ENCODE measurements at regions not wholly inside any gene's neighbourhood (a gene's known extent, or its start where the extent isn't known, plus 50 kb on each side); places are given as distances from the start of the nearest gene placed in this dataset.
"Not testable (repeated sequence)": the region's sequence is repeated elsewhere in the genome, so short reads cannot be mapped to it uniquely, and the experiment has no call there.

DNA sequence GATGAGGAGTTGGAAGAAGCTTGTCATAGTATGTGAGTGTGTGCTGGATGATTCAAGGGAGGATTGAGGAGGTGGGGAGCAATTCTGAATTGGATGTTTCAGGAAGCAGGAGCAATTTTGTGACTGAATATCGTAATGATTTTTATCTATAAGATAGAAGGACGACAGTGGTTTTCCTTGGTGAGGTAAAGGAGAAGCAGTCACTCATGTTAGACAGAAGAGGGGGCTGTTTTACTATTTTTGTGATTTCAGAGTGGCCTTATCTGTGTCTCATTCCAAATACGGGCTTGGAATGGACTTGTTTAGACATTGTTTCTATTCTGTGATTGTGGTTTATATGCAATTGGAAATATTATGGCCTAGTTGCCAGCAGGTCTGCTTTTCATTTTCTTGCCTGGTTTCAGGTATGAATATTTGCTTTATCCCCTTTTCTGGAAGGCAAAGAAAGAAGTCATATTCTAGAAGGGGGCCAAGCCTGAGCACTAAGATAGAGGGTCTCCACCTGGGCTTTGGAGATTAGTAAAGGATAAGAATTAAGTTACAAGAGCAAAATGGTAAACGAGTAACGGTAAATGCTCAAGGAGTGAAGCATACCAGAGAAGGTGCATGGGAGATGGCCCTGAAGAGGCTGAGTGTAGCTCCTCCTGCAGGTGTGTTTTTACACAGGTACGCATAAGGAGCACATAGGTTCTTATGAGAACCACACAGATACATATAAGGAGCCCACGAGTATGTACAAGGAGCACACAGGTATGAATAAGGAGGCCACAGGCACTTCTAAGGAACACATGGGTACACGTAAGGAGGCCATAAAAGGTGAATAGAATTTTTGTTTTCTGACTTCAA, 124.6 kb upstream of the KCNAB1 start:
- peak; percentile 54 for DNase-seq

DNA sequence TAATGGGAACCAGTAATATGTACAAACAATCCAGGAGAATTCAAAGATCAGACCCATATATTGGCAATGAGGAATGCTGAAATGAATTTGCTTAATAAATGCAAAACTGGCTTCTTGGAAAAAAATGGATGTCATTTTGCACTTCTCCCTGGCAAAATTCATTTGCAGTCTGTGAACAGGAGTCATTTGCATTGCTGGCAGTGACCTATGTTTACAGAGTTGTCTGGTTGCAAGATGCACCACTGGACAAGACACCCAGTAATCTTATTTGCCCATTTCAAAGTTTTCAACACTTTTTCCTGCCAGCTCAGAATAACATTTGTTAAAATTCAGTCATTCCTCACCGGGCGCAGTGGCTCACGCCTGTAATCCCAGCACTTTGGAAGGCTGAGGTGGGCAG, 123.5 kb upstream of the KCNAB1 start:
- no peak for DNase-seq

GRCh38 chr3:155998173-155998572, 122.2 kb upstream of the KCNAB1 start:
- not testable (repeated sequence) for DNase-seq

DNA sequence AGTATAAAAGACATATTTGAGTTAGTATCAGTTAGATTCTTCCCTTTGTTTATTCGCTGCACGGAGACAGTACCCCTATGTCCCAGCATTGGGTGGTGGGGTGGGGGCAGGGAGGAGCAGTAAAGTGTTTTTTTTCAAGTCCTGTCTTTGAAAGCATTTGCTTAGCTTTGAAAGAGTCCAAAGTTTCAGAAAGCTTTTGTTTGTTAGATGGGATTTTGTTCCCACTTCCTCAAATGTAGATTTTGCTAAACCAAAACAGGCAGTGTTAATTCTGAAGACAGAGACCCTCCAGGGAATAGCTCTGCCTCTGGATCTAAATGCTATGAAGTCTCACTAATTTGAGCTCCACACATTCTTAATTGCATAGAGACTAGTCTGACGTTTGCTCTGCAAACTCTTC, 114.6 kb upstream of the KCNAB1 start:
- no peak for DNase-seq

GRCh38 chr3:156010829-156011228, 109.5 kb upstream of the KCNAB1 start:
- DNase-seq = no peak

- DNase-seq = no peak
Observed at GRCh38 chr3:156014489-156014888, 105.9 kb upstream of the KCNAB1 start.

- no peak for DNase-seq
Observed at GRCh38 chr3:156016902-156017301, 103.5 kb upstream of the KCNAB1 start.

DNA sequence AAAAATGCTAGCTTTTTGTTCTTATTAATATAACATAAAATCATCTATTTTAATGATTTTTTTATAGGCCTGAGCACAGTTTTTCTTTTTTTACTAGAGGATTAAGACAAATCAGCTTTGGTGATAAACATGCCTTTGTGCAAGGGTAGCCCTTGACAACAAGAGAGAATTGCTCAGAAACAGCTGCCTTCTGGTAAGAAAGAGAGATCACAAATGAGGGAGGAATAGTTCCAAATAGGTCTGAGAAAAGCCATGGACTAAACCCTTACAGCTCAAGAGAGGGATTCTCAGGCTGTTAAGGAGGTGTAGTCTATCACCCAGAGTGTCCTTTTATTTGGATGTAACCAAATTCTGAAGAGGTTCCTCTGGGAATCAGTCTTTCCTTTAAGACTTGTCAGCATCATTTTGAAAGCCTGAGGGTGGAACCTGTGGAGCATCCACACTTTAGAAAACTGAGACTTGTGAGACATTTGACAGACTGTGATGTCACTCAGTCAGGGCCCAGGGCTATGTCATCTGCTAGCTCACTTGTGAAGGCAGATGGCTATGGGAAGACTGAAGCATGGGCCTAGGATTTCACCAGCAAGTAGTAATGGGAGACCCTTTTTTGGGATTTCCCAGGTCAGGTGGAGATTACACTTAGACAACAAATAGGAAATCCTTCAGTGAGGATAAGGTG, 102.9 kb upstream of the KCNAB1 start:
- no peak for DNase-seq

DNA sequence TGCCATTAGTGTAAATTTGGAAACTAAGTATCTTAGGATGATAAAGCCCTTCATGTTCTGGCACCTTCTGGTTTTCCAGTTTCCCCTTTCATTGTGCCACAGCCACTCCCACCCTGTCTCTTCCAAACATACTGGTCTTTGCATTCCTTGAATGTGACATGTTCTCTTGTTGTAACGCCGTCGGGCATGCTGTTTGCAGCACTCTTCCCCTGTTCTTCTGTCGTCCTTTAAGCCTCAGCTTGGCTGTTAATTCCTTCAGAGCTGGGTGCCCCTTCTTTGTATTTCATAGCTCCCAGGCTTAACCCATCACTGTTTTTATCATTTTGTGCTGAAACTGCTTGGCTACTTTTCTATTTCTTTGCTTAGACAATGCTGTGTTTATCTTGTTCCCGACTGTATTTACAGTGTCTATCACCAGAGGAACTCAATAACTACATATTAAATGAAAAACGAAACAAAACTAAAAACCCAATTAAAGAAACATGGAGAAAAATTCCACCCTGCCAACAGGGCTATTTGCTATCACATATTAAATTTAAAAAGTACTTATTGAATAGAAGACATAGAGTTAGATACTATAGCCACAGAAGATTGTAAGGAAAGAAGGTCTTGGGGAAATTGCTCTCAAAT, 95.4 kb upstream of the KCNAB1 start:
- peak; percentile 9 for DNase-seq

- DNase-seq = no peak
Observed at GRCh38 chr3:156029208-156029607, 91.2 kb upstream of the KCNAB1 start.

GRCh38 chr3:156030723-156031122, 89.7 kb upstream of the KCNAB1 start:
- DNase-seq = no peak

DNA sequence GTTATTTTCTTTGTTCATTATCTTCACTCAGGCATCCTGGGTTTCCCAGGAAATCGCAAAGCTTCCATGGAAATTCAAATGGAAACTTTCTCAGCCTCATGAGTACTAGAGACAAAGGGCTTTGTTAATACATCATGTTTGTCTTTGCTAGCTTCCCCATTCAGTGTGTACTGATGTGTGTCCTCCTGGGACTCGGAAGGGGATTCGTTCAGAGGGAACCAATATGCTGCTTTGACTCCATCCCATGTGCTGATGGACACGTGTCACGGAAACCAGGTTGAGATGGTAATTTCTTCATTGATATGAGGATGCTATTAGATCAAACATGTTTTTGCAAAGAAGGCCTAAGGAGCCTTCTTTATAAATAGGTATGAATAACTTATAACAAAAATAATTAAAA, 87.0 kb upstream of the KCNAB1 start:
- DNase-seq = no peak

- DNase-seq = no peak
Observed at GRCh38 chr3:156035158-156035557, 85.2 kb upstream of the KCNAB1 start.

GRCh38 chr3:156036258-156037053, 83.9 kb upstream of the KCNAB1 start:
- DNase-seq = no peak

DNA sequence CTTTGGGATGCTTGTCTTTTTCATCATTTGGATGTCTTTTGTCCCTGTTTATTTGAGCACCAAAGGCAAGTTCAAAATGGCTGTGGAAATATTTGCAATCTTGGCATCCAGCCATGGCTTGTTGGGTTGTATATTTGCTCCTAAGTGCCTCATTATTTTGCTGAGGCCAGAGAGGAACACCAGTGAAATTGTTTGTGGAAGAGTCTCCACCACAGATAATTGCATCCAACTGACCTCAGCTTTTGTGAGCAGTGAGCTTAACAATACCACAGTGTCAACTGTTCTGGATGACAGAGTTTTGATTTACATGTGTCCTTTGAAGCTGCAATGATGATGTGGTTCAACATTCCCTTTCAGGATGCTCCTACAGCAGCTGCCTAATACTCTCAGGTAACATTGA, 83.0 kb upstream of the KCNAB1 start:
- DNase-seq = no peak

- peak; percentile 6 for DNase-seq
Observed at GRCh38 chr3:156038869-156039268, 81.5 kb upstream of the KCNAB1 start.

- no peak for DNase-seq
Observed at GRCh38 chr3:156040041-156040440, 80.3 kb upstream of the KCNAB1 start.

GRCh38 chr3:156041216-156041841, 79.0 kb upstream of the KCNAB1 start:
- DNase-seq = not testable (repeated sequence)

GRCh38 chr3:156041856-156042255, 78.5 kb upstream of the KCNAB1 start:
- DNase-seq = not testable (repeated sequence)

GRCh38 chr3:156043832-156044633, 76.3 kb upstream of the KCNAB1 start:
- DNase-seq = peak; percentile 19

- DNase-seq = no peak
Observed at GRCh38 chr3:156044634-156044975, 75.8 kb upstream of the KCNAB1 start.

DNA sequence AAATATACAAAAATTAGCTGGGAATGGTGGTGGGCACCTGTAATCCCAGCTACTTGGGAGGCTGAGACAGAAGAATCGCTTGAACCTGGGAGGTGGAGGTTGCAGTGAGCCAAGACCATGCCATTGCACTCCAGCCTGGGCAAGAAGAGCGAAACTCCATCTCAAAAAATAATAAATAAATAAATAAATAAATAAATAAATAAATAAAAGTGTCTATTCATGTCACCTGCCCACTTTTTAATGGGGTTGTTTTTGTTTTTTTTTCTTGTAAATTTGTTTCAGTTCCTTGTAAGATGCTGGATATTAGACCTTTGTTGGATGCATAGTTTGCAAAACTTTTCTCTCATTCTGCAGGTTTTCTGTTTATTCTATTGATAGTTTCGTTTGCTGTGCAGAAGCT, 71.9 kb upstream of the KCNAB1 start:
- DNase-seq = not testable (repeated sequence)
